ENCODE measurements at regions not wholly inside any gene's neighbourhood (a gene's known extent, or its start where the extent isn't known, plus 50 kb on each side); places are given as distances from the start of the nearest gene placed in this dataset.
"Not testable (repeated sequence)": the region's sequence is repeated elsewhere in the genome, so short reads cannot be mapped to it uniquely, and the experiment has no call there.

- Histone ChIP-seq H3K79me2 (ENCODE audit: low read depth) (no peaks in the 10 kb centered on the region), H3F3A (ENCODE audit: low read depth) (peaks cover 46% of the 10 kb centered on the region), H3K27ac (no peak overlapping the region), H3K9me3 (ENCODE audit: low read depth) (no peaks in the 10 kb centered on the region), H4K20me1 (ENCODE audit: low read depth) (no peaks in the 10 kb centered on the region), H3K27me3 (no peaks in the 10 kb centered on the region), H3K4me1 (peaks cover 57% of the 10 kb centered on the region), H3K4me3 (no peak overlapping the region), H2AFZ (replicated peaks) (no peak overlapping the region), H3K4me2 (no peak overlapping the region), H3K36me3 (no peaks in the 10 kb centered on the region), H3K9ac (no peak overlapping the region)
- H3K9me3 Mint-ChIP-seq: no peaks in the 10 kb centered on the region
- TF ChIP-seq, protein P1, sequence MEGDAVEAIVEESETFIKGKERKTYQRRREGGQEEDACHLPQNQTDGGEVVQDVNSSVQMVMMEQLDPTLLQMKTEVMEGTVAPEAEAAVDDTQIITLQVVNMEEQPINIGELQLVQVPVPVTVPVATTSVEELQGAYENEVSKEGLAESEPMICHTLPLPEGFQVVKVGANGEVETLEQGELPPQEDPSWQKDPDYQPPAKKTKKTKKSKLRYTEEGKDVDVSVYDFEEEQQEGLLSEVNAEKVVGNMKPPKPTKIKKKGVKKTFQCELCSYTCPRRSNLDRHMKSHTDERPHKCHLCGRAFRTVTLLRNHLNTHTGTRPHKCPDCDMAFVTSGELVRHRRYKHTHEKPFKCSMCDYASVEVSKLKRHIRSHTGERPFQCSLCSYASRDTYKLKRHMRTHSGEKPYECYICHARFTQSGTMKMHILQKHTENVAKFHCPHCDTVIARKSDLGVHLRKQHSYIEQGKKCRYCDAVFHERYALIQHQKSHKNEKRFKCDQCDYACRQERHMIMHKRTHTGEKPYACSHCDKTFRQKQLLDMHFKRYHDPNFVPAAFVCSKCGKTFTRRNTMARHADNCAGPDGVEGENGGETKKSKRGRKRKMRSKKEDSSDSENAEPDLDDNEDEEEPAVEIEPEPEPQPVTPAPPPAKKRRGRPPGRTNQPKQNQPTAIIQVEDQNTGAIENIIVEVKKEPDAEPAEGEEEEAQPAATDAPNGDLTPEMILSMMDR (IDR thresholded peaks at IDR 0.05): no peak
- no peak overlapping the region for H3K27ac Mint-ChIP-seq
- no peak overlapping the region for H3K4me3 Mint-ChIP-seq
- H3K4me1 Mint-ChIP-seq: peaks cover under 1% of the 10 kb centered on the region
- no peaks in the 10 kb centered on the region for H3K27me3 Mint-ChIP-seq (ENCODE audit: insufficient read depth, low read depth)
- DNase-seq (ENCODE audit: low spot score): no peak
- no peaks in the 10 kb centered on the region for H3K36me3 Mint-ChIP-seq
Measured at GRCh38 chr1:114034567-114035303, 55.5 kb downstream of the OLFML3 start.

DNA sequence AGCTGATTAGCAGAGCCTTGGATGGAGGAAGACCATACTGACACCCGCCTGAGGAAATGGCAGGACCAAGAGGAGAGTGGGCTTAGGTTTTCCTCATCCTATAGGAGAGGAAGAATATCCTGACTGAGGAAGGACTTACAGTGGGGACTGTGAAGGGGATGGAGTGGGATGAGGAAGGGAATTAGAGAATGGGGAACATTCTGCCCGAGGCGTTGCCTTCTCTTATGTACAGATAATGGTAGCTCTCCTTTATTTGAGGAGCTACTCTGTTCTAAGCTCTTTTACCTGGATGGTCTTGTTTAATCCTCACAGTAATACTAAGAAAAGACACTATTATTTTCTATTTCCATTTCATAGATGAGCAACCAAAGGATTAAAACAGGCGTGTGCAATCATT lies 56.0 kb downstream of the OLFML3 start:
- H2AFZ ChIP-seq (replicated peaks): no peak overlapping the region
- Mint-ChIP-seq H3K27me3 (ENCODE audit: insufficient read depth, low read depth) (no peaks in the 10 kb centered on the region), H3K27ac (no peak overlapping the region), H3K9me3 (no peaks in the 10 kb centered on the region), H3K4me3 (no peak overlapping the region), H3K4me1 (peaks cover 2% of the 10 kb centered on the region), H3K36me3 (peaks cover 2% of the 10 kb centered on the region)
- H3K9me3 ChIP-seq (ENCODE audit: low read depth): no peaks in the 10 kb centered on the region
- no peak for TF ChIP-seq EZH2phosphoT487 (IDR thresholded peaks at IDR 0.05)
- peaks cover 46% of the 10 kb centered on the region for H3F3A ChIP-seq (ENCODE audit: low read depth)
- H3K27ac ChIP-seq: no peak overlapping the region
- H3K79me2 ChIP-seq (ENCODE audit: low read depth): no peaks in the 10 kb centered on the region
- H3K27me3 ChIP-seq: no peaks in the 10 kb centered on the region
- no peak overlapping the region for H3K4me2 ChIP-seq
- H4K20me1 ChIP-seq (ENCODE audit: low read depth): no peaks in the 10 kb centered on the region
- H3K4me3 ChIP-seq: no peak overlapping the region
- no peak overlapping the region for H3K9ac ChIP-seq
- peaks cover 61% of the 10 kb centered on the region for H3K4me1 ChIP-seq
- DNase-seq (ENCODE audit: low spot score): no peak
- no peaks in the 10 kb centered on the region for H3K36me3 ChIP-seq

GRCh38 chr1:114036841-114037630 lies 57.8 kb downstream of the OLFML3 start:
- H3K27me3 ChIP-seq; DNase-seq (ENCODE audit: low spot score): not testable (repeated sequence)

DNA sequence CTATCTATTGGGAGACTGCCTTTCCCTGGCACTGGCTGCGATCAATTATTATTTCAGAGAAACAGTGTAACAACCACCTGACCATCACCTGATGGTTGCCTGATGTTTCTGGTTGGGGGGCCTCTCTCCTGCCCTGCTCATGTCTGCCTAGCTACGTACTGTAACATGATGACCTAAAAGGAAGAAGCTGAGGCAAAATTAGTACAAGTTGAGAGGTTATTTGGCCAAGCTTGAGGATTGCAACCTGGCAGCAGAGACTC lies 58.3 kb downstream of the OLFML3 start:
- Histone ChIP-seq H2AFZ (replicated peaks) (no peak overlapping the region), H3K36me3 (no peaks in the 10 kb centered on the region), H3K4me3 (no peak overlapping the region), H3K27ac (peak overlapping the region; percentile 64), H3K79me2 (ENCODE audit: low read depth) (no peaks in the 10 kb centered on the region), H4K20me1 (ENCODE audit: low read depth) (no peaks in the 10 kb centered on the region), H3K4me1 (peaks cover 49% of the 10 kb centered on the region), H3K27me3 (no peaks in the 10 kb centered on the region), H3K9me3 (ENCODE audit: low read depth) (no peaks in the 10 kb centered on the region), H3F3A (ENCODE audit: low read depth) (peaks cover 38% of the 10 kb centered on the region), H3K9ac (no peak overlapping the region), H3K4me2 (peak overlapping the region; percentile 49)
- no peak for DNase-seq (ENCODE audit: low spot score)
- Mint-ChIP-seq H3K27ac (no peak overlapping the region), H3K4me1 (peaks cover 2% of the 10 kb centered on the region), H3K9me3 (peaks cover 2% of the 10 kb centered on the region), H3K4me3 (no peak overlapping the region), H3K36me3 (peaks cover 2% of the 10 kb centered on the region), H3K27me3 (ENCODE audit: insufficient read depth, low read depth) (peaks cover 2% of the 10 kb centered on the region)
- TF ChIP-seq, protein P1 (IDR thresholded peaks at IDR 0.05): no peak
- TF ChIP-seq EZH2phosphoT487 (IDR thresholded peaks at IDR 0.05) (no peak), EZH2 (IDR thresholded peaks at IDR 0.05) (no peak)

More at GRCh38 chr1:114036841-114037630, 57.8 kb downstream of the OLFML3 start:
- peaks cover 54% of the 10 kb centered on the region for H3K4me1 ChIP-seq
- H3K27ac Mint-ChIP-seq; H3K9ac ChIP-seq; H3K4me3 Mint-ChIP-seq; H3K36me3 ChIP-seq; H3K79me2 ChIP-seq (ENCODE audit: low read depth); H3K9me3 ChIP-seq (ENCODE audit: low read depth); H3K4me1 Mint-ChIP-seq; H3K4me3 ChIP-seq; H2AFZ ChIP-seq (replicated peaks); H4K20me1 ChIP-seq (ENCODE audit: low read depth); H3K9me3 Mint-ChIP-seq; H3K36me3 Mint-ChIP-seq; H3K27me3 Mint-ChIP-seq (ENCODE audit: insufficient read depth, low read depth): not testable (repeated sequence)
- H3F3A ChIP-seq (ENCODE audit: low read depth): peaks cover 43% of the 10 kb centered on the region
- peak overlapping the region; percentile 64 for H3K27ac ChIP-seq
- peak overlapping the region; percentile 49 for H3K4me2 ChIP-seq
